Renal pelvis (tissue), 1 donor: ENCODE measurements at regions not wholly inside any gene's neighbourhood (a gene's known extent, or its start where the extent isn't known, plus 50 kb on each side); places are given as distances from the start of the nearest gene placed in this dataset.
A peak's percentile ranks its signal among the peaks of the same experiment; 100 is the strongest.

Experiments
- DNase-seq: peaks from one replicate; pipeline ENCODE4 v3.0.0-alpha.2; 2013

GRCh38 chr5:109468737-109469420, 59.1 kb upstream of the PJA2 start:
- peak; percentile 96 for DNase-seq

DNA sequence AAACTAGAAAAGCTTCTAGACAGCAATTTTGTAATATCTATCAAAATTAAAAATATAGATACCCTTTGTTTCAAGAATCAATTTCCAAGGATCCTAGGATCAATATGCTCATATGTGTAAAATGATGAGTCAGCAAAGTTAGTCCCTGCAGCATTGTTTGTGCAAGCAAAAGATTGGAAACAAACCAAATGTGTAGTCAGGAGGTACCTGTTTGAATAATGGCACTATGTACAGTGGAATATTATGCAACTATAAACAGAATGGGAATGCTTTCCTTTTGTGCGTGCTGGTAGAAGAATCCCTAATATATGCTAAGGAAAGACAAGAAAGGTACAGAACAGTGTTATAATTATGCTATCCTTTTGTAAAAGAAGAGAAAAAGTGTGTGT, 58.5 kb upstream of the PJA2 start:
- no peak for DNase-seq

GRCh38 chr5:109467058-109467457, 57.3 kb upstream of the PJA2 start:
- no peak for DNase-seq
